ENCODE measurements at regions not wholly inside any gene's neighbourhood (a gene's known extent, or its start where the extent isn't known, plus 50 kb on each side); places are given as distances from the start of the nearest gene placed in this dataset.

DNA sequence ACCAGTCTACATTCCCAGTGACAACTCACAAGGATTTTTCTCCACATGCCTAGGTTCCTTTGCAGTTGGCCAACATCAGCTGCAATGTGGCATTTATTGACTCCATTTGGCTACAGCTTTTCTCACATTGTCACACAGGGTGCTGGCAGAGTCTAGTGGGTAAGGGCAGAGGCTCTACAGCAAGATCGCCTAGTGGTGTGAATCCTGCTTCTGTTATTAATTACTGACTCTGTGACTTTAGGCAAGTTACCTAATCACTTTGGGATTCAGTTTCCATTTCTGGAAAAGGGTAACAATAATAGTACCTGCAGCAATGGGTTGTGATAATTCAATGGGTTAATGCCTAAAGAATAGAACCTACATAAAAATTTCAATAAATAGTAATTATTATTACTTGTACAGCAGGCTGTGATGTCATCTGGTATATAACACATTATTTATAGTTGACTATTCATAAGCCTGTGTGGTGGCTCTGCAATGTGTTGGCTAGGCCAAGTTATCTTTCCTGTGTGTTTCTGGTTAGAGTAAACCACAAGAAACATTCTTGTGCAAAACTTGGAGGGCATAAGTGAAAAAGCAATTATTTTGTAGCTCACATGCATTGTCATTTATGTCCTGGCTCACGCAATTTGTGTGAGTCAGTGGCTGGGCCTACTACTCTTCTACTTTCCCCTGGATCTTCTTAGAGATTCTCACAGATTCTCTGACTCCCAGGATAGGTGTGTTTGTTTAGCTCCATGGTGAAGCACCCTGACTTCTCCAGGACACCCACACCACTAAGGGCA is 59.5 kb downstream of the PTGS2 start:
- H3K27ac Mint-ChIP-seq, result no peak overlapping the region
- no peak overlapping the region for H3K4me3 Mint-ChIP-seq
- TF ChIP-seq, protein P1, sequence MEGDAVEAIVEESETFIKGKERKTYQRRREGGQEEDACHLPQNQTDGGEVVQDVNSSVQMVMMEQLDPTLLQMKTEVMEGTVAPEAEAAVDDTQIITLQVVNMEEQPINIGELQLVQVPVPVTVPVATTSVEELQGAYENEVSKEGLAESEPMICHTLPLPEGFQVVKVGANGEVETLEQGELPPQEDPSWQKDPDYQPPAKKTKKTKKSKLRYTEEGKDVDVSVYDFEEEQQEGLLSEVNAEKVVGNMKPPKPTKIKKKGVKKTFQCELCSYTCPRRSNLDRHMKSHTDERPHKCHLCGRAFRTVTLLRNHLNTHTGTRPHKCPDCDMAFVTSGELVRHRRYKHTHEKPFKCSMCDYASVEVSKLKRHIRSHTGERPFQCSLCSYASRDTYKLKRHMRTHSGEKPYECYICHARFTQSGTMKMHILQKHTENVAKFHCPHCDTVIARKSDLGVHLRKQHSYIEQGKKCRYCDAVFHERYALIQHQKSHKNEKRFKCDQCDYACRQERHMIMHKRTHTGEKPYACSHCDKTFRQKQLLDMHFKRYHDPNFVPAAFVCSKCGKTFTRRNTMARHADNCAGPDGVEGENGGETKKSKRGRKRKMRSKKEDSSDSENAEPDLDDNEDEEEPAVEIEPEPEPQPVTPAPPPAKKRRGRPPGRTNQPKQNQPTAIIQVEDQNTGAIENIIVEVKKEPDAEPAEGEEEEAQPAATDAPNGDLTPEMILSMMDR (IDR thresholded peaks at IDR 0.05), result no peak
- no peaks in the 10 kb centered on the region for H3K36me3 Mint-ChIP-seq (ENCODE audit: low read depth)
- no peaks in the 10 kb centered on the region for H3K27me3 Mint-ChIP-seq (ENCODE audit: low read depth, poor library complexity)
- no peaks in the 10 kb centered on the region for H3K4me1 Mint-ChIP-seq
- no peak for DNase-seq
- no peaks in the 10 kb centered on the region for H3K9me3 Mint-ChIP-seq

DNA sequence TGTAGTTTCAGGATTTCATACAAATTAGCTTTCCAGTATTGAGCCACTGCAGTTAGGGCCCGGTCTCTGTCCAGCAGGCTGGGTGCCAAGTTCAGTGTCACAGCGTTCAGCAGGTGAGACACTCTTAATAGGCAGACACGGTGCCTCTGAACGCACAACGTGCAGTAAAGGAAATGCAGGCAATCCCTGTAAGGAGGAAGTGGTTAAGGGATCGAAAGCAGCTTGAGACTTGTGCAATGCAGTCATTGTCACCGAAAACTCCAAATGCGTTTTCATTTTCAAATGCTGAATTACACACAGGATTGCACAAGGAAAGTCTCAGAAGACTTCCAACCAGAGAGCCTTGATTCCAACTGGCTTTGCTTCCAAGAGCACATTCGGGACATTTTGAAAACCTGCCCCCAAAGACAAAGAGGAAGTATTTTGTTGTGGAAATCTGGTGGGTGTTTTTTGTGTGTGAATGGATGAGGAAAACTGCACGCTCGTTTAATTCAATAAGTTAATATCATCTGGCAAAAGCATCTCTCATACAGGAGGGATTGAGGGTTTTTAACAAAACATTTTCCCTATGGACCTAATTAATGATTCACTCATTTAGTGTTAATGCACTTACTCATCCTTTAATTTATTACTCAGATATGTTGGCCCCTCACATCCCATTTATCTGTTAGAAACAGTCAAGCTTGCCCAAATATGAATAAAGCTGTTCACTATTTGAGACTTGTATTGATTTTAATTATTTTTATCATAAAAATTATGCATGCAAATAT is 61.6 kb downstream of the PTGS2 start:
- Mint-ChIP-seq H3K36me3 (ENCODE audit: low read depth) (no peaks in the 10 kb centered on the region), H3K9me3 (no peaks in the 10 kb centered on the region), H3K4me3 (no peak overlapping the region), H3K27me3 (ENCODE audit: low read depth, poor library complexity) (no peaks in the 10 kb centered on the region), H3K4me1 (no peaks in the 10 kb centered on the region), H3K27ac (no peak overlapping the region)
- TF ChIP-seq, protein P1 (IDR thresholded peaks at IDR 0.05), result no peak
- DNase-seq, result no peak

DNA sequence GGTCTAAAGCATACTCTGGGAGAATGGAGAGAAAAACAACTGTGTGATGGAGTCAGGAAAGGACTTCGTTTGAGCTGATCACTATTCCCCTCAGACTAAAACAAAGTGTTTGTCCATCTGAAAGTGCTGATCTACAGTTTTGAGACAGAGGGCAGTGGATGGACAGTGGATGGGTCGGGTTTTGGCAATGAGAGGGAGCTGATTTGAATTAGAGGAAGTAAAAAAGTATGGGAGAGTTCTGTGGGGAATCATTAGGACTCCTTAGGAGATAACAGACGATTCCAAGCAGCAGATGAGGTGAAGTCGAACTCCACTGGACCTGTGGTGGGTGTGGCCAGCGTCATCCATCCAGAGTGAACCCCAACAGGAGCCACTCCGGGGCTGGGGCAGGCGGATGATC is 62.3 kb downstream of the PTGS2 start:
- Mint-ChIP-seq H3K4me1 (no peaks in the 10 kb centered on the region), H3K4me3 (no peak overlapping the region), H3K27me3 (ENCODE audit: low read depth, poor library complexity) (no peaks in the 10 kb centered on the region), H3K36me3 (ENCODE audit: low read depth) (no peaks in the 10 kb centered on the region), H3K9me3 (no peaks in the 10 kb centered on the region), H3K27ac (no peak overlapping the region)
- TF ChIP-seq, protein P1 (IDR thresholded peaks at IDR 0.05), result no peak
- DNase-seq, result no peak

DNA sequence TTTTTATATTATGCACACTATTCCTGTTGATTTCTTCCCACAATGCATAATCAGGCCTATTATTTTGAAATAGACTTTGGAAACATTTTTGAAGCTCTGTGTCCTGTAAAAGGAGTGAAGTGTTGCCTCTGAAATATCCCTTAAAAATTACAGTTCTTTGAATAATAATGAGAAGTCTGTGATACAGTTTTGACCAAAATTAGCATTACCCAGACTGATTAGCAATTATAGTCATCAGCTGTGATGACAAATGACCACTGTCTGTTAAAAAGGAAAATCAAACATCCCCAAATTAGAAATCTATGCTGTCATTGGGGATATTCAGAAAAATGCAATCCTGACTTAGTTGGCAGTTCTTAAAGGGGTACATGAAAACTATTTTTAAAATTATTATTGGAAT is 63.7 kb downstream of the PTGS2 start:
- TF ChIP-seq, protein P1 (IDR thresholded peaks at IDR 0.05), result no peak
- Mint-ChIP-seq H3K36me3 (ENCODE audit: low read depth) (no peaks in the 10 kb centered on the region), H3K4me1 (no peaks in the 10 kb centered on the region), H3K27me3 (ENCODE audit: low read depth, poor library complexity) (no peaks in the 10 kb centered on the region), H3K9me3 (no peaks in the 10 kb centered on the region), H3K27ac (no peak overlapping the region), H3K4me3 (no peak overlapping the region)
- DNase-seq, result no peak

DNA sequence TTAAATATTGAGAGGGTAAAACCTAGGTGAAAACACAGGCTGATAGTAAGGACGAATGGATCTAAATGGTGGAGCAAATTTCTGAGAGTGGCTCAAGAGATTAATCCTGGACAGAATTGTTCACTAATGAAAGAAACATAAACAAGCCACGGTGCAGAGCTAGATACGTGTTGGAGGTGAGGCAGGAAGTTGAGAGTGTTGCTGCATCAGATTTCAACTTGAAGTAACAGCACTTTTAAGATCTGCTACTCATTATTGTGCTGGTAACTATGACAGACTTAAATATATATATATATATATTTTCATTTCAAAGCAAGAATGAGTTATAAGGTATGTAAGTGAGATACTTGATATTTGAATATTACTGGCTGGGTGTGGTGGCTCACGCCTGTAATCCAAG is 64.9 kb downstream of the PTGS2 start:
- H3K9me3 Mint-ChIP-seq, result no peaks in the 10 kb centered on the region
- no peak overlapping the region for H3K4me3 Mint-ChIP-seq
- TF ChIP-seq, protein P1 (IDR thresholded peaks at IDR 0.05), result no peak
- DNase-seq, result no peak
- no peak overlapping the region for H3K27ac Mint-ChIP-seq
- no peaks in the 10 kb centered on the region for H3K4me1 Mint-ChIP-seq
- H3K36me3 Mint-ChIP-seq (ENCODE audit: low read depth), result no peaks in the 10 kb centered on the region
- H3K27me3 Mint-ChIP-seq (ENCODE audit: low read depth, poor library complexity), result no peaks in the 10 kb centered on the region
